OCI-LY3 (cell line): ENCODE measurements at regions not wholly inside any gene's neighbourhood (a gene's known extent, or its start where the extent isn't known, plus 50 kb on each side); places are given as distances from the start of the nearest gene placed in this dataset.

Experiments used
- H2AFZ ChIP-seq: fragments of 200-600, 300-600 bp; shearing (Covaris generic); 2 replicates; pipeline ENCODE4 v1.6.0; 2014; ENCODE audit warnings: antibody characterized with exemption, low read depth, low read length
- H3K27ac ChIP-seq: fragments of 200-600, 300-600 bp; sonication (generic); 2 replicates; pipeline ENCODE4 v1.5.1; 2014; ENCODE audit warnings: mild to moderate bottlenecking, low read length, moderate library complexity, mixed read lengths
- H3K27me3 ChIP-seq: fragments of 200-600, 300-600 bp; sonication (generic); 2 replicates; pipeline ENCODE4 v1.6.1; 2014; ENCODE audit warnings: low read depth, low read length, mixed read lengths
- H3K36me3 ChIP-seq: fragments of 200-600, 300-600 bp; sonication (generic); replicated peaks from 2 replicates; pipeline ENCODE3; 2014; ENCODE audit warnings: low read depth, low read length, mixed read lengths
- H3K4me1 ChIP-seq: fragments of 300-600, 200-600 bp; sonication (generic); 2 replicates; pipeline ENCODE4 v1.6.1; 2014; ENCODE audit warnings: low read length, mixed read lengths
- H3K4me2 ChIP-seq: fragments of 200-600, 300-600 bp; sonication (generic); 2 replicates; pipeline ENCODE4 v1.6.1; 2014; ENCODE audit warnings: low read length, mixed read lengths
- H3K4me3 ChIP-seq: fragments of 300-600, 200-600 bp; sonication (generic); 2 replicates; pipeline ENCODE4 v1.5.1; 2014; ENCODE audit warnings: antibody characterized with exemption, mild to moderate bottlenecking, low read length, moderate library complexity
- H3K79me2 ChIP-seq: fragments of 300-600, 200-600 bp; shearing (Covaris generic); 2 replicates; pipeline ENCODE4 v1.6.1; 2014; ENCODE audit warnings: mild to moderate bottlenecking, low read length, mixed read lengths
- H3K9ac ChIP-seq: fragments of 300-600, 200-600 bp; shearing (Covaris generic); 2 replicates; pipeline ENCODE4 v1.6.0; 2014; ENCODE audit warnings: mild to moderate bottlenecking, low read length, moderate library complexity
- H3K9me3 ChIP-seq: fragments of 200-600, 300-600 bp; shearing (Covaris generic); 2 replicates; pipeline ENCODE4 v1.6.1; 2014; ENCODE audit warnings: low read length, mixed read lengths; ENCODE audit not compliant: insufficient read depth
- H4K20me1 ChIP-seq: fragments of 200-600, 300-600 bp; sonication (generic); 2 replicates; pipeline ENCODE4 v1.6.1; 2016; ENCODE audit warnings: low read length, mixed read lengths; ENCODE audit not compliant: insufficient read depth
- CTCF ChIP-seq: fragments of 200-600, 300-600 bp; sonication (generic); IDR thresholded peaks from 2 replicates; pipeline ENCODE4 v1.5.1; 2014; ENCODE audit warnings: antibody characterized with exemption, low read length, low read depth
- EZH2phosphoT487 ChIP-seq: fragments of 200-600 bp; shearing (Covaris generic); IDR thresholded peaks from 2 replicates; pipeline ENCODE4 v1.6.1; 2018; ENCODE audit warnings: antibody characterized with exemption, mixed run types, low read depth

GRCh38 chr1:177771688-177772087 lies 198.2 kb downstream of the SEC16B start:
- H3K36me3 ChIP-seq = no peaks in the 10 kb centered on the region
- H4K20me1 ChIP-seq = no peaks in the 10 kb centered on the region
- no peak overlapping the region for H3K4me3 ChIP-seq
- peaks cover 6% of the 10 kb centered on the region; the same call in 1 of the 2 replicates for H3K27me3 ChIP-seq
- no peak overlapping the region for H3K9ac ChIP-seq
- H3K27ac ChIP-seq = no peak overlapping the region
- H2AFZ ChIP-seq = no peak overlapping the region
- no peak overlapping the region for H3K4me2 ChIP-seq
- no peaks in the 10 kb centered on the region for H3K4me1 ChIP-seq
- H3K79me2 ChIP-seq = no peaks in the 10 kb centered on the region
- TF ChIP-seq EZH2phosphoT487 (no peak), CTCF (no peak)
- H3K9me3 ChIP-seq = peaks cover 16% of the 10 kb centered on the region; the same call in 1 of the 2 replicates

- H3K4me2 ChIP-seq = no peak overlapping the region
- no peaks in the 10 kb centered on the region for H3K79me2 ChIP-seq
- H3K27ac ChIP-seq = no peak overlapping the region
- H3K36me3 ChIP-seq = no peaks in the 10 kb centered on the region
- no peaks in the 10 kb centered on the region for H3K4me1 ChIP-seq
- TF ChIP-seq EZH2phosphoT487 = no peak
- no peak for TF ChIP-seq CTCF
- H3K4me3 ChIP-seq = no peak overlapping the region
- H3K27me3 ChIP-seq = peaks cover 14% of the 10 kb centered on the region; the same call in 1 of the 2 replicates
- peaks cover 16% of the 10 kb centered on the region; the same call in 1 of the 2 replicates for H3K9me3 ChIP-seq
- no peak overlapping the region for H2AFZ ChIP-seq
- H3K9ac ChIP-seq = no peak overlapping the region
- no peaks in the 10 kb centered on the region for H4K20me1 ChIP-seq
Observed at GRCh38 chr1:177770096-177770495, 199.8 kb downstream of the SEC16B start.

GRCh38 chr1:177755851-177756560 lies 213.9 kb downstream of the SEC16B start:
- Histone ChIP-seq H2AFZ (no peak overlapping the region), H3K4me3 (no peak overlapping the region), H3K9ac (no peak overlapping the region), H3K4me1 (no peaks in the 10 kb centered on the region), H3K9me3 (no peaks in the 10 kb centered on the region), H4K20me1 (no peaks in the 10 kb centered on the region), H3K27me3 (0 out of 2 replicates have a peak, but pooled peaks cover 15% of the 10 kb centered on the region), H3K27ac (no peak overlapping the region), H3K36me3 (no peaks in the 10 kb centered on the region), H3K4me2 (no peak overlapping the region), H3K79me2 (no peaks in the 10 kb centered on the region)
- TF ChIP-seq CTCF (no peak), EZH2phosphoT487 (no peak)

- H3K79me2 ChIP-seq = no peaks in the 10 kb centered on the region
- no peak overlapping the region for H3K9ac ChIP-seq
- no peaks in the 10 kb centered on the region for H3K9me3 ChIP-seq
- TF ChIP-seq CTCF (no peak), EZH2phosphoT487 (no peak)
- no peaks in the 10 kb centered on the region for H3K4me1 ChIP-seq
- H2AFZ ChIP-seq = no peak overlapping the region
- 0 out of 2 replicates have a peak, but pooled peaks cover 15% of the 10 kb centered on the region for H3K27me3 ChIP-seq
- H3K4me2 ChIP-seq = no peak overlapping the region
- H4K20me1 ChIP-seq = no peaks in the 10 kb centered on the region
- H3K27ac ChIP-seq = no peak overlapping the region
- no peaks in the 10 kb centered on the region for H3K36me3 ChIP-seq
- no peak overlapping the region for H3K4me3 ChIP-seq
Observed at GRCh38 chr1:177754603-177755002, 215.3 kb downstream of the SEC16B start.
